ENCODE measurements at regions not wholly inside any gene's neighbourhood (a gene's known extent, or its start where the extent isn't known, plus 50 kb on each side); places are given as distances from the start of the nearest gene placed in this dataset.

DNA sequence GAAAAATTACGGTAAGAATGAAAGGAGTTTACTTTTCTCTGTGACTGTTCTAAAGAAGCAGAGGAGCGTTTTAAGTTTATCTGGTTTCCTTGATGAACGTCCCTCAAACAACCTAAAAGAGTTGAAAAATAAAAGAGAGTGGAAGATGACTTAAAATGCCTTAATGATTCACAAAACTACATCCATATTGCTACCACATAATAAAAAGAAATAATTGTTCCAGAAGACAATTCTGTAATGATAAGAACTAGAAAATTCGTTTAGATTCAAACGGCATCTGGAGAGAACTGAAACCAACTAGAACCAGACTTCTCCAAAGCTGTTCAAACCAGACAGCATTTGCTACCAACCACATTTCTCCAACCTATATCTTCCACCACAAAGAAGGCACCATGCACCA lies 68.1 kb downstream of the TEKT4 start:
- no peak overlapping the region for H3K4me3 ChIP-seq (ENCODE audit: low read depth, low read length)
- TF ChIP-seq, protein P1, sequence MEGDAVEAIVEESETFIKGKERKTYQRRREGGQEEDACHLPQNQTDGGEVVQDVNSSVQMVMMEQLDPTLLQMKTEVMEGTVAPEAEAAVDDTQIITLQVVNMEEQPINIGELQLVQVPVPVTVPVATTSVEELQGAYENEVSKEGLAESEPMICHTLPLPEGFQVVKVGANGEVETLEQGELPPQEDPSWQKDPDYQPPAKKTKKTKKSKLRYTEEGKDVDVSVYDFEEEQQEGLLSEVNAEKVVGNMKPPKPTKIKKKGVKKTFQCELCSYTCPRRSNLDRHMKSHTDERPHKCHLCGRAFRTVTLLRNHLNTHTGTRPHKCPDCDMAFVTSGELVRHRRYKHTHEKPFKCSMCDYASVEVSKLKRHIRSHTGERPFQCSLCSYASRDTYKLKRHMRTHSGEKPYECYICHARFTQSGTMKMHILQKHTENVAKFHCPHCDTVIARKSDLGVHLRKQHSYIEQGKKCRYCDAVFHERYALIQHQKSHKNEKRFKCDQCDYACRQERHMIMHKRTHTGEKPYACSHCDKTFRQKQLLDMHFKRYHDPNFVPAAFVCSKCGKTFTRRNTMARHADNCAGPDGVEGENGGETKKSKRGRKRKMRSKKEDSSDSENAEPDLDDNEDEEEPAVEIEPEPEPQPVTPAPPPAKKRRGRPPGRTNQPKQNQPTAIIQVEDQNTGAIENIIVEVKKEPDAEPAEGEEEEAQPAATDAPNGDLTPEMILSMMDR (IDR thresholded peaks at IDR 0.05; ENCODE audit: insufficient read depth, low read length): no peak
- DNase-seq (ENCODE audit: low read depth): no peak

DNA sequence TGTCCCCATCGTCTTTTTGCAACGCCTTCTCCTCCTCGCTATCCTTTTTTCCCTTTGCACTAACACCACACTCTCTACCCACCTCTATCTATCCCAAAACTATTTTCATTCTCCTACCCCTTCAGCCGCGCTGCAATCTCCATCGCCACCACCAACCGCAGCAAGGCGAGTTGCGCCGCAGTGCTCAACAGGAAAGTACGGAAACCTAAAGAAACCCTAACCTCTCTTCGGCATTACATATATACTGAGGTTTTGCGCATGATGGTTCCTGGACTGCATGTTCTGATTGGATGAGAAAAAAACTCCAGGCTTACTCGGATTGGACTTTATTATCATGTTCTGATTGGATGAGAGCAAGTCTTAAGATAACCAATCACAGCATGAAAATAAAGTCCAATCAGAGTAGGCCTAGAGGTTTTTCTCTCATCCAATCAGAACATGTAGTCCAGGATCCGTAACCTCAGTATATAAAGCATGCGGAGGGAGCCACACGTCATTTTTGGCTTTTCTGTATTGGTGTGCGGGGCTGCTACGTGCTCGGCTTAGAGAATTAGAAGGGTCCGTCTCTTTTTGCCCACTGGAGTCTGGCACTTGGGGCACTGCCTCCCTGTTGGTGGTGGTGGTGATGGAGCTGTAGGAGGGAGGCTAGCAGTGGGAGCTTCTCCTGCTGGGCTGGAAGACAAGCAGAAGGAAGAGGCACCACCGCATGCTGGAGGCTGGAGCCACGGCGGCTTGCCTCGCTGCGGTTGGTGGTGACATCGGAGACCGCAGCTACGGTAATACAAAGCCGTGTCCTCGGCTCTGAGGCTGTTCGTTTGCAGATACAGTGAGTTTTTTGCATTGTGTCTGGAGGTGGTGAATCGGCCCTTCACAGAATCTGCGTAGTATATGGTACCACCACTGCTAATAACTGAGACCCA lies 76.1 kb downstream of the TEKT4 start:
- TF ChIP-seq, protein P1 (IDR thresholded peaks at IDR 0.05; ENCODE audit: insufficient read depth, low read length): no peak
- no peak overlapping the region for H3K4me3 ChIP-seq (ENCODE audit: low read depth, low read length)
- DNase-seq (ENCODE audit: low read depth): no peak

DNA sequence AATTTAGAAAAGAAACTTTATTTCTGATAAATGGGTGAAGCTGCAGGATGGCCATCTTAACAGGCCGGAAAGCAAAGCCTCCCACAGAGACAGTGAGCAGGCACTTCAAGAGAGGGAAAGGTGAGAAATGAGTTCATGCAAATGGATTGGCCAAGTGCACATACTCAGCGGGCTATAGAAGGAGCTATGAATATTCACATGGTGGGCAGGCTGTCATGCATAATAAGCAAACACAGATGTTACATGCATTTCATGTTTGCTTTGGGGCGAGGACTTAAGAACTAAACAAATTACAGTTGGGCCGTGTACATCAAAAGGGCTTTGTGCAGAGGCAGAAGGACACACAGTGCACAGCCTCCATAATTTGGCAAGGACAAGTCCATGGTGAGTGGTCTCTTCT lies 69.8 kb upstream of the MAL start:
- TF ChIP-seq, protein P1 (IDR thresholded peaks at IDR 0.05; ENCODE audit: insufficient read depth, low read length): no peak
- no peak for DNase-seq (ENCODE audit: low read depth)
- no peak overlapping the region for H3K4me3 ChIP-seq (ENCODE audit: low read depth, low read length)

DNA sequence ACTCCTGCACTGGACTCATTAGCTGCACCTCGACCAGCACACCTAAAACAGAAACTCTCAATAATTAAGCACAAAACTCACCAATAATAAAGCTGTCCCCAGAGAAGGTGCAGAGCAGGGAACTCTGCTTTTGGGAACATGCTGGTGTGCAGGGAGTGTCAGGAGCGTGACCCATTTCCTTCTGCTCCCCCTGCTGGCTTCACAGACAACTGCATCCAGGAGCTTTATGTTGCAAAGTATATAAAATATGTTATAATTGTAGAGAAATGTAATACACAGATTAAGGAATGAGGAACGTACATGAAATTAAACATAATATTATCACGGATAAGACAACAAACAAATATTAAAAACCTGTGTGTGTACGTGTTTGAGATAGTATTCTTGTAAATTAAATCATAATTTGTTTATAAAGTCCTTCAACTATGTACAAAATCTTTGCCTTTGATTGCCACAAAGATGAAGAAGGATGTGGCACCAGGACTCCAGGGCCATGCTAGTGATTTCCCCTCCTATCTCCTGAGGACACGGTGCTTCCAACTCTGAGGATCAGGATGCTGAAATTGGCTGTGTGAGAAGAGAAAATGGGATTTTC lies 68.6 kb upstream of the MAL start:
- TF ChIP-seq, protein P1 (IDR thresholded peaks at IDR 0.05; ENCODE audit: insufficient read depth, low read length): peak; percentile 96
- peak; percentile 47 for DNase-seq (ENCODE audit: low read depth)
- no peak overlapping the region for H3K4me3 ChIP-seq (ENCODE audit: low read depth, low read length)

- no peak overlapping the region for H3K4me3 ChIP-seq (ENCODE audit: low read depth, low read length)
- TF ChIP-seq, protein P1 (IDR thresholded peaks at IDR 0.05; ENCODE audit: insufficient read depth, low read length): no peak
- no peak for DNase-seq (ENCODE audit: low read depth)
Observed at GRCh38 chr2:94958245-94958644, 67.3 kb upstream of the MAL start.

- no peak for DNase-seq (ENCODE audit: low read depth)
- no peak overlapping the region for H3K4me3 ChIP-seq (ENCODE audit: low read depth, low read length)
- TF ChIP-seq, protein P1 (IDR thresholded peaks at IDR 0.05; ENCODE audit: insufficient read depth, low read length): no peak
Observed at GRCh38 chr2:94960266-94960665, 65.2 kb upstream of the MAL start.

Data from fibroblast of the aortic adventitia (primary cell).